ENCODE measurements at regions not wholly inside any gene's neighbourhood (a gene's known extent, or its start where the extent isn't known, plus 50 kb on each side); places are given as distances from the start of the nearest gene placed in this dataset.

- H3K27ac ChIP-seq, result no peak overlapping the region
- TF ChIP-seq ZFX (IDR thresholded peaks at IDR 0.05; ENCODE audit: borderline replicate concordance), result no peak
- no peak for TF ChIP-seq CTCF (IDR thresholded peaks at IDR 0.05)
These were observed 405.8 kb downstream of the DUSP10 start for GRCh38 chr1:221336126-221336525.

GRCh38 chr1:221337106-221337505 lies 404.8 kb downstream of the DUSP10 start:
- TF ChIP-seq ZFX (IDR thresholded peaks at IDR 0.05; ENCODE audit: borderline replicate concordance) (no peak), CTCF (IDR thresholded peaks at IDR 0.05) (no peak)
- H3K27ac ChIP-seq, result no peak overlapping the region

- H3K27ac ChIP-seq, result no peak overlapping the region
- TF ChIP-seq CTCF (IDR thresholded peaks at IDR 0.05), result no peak
- TF ChIP-seq ZFX (IDR thresholded peaks at IDR 0.05; ENCODE audit: borderline replicate concordance), result no peak
These were observed 398.8 kb downstream of the DUSP10 start for GRCh38 chr1:221343136-221343535.

GRCh38 chr1:221343607-221344006 lies 398.3 kb downstream of the DUSP10 start:
- no peak overlapping the region for H3K27ac ChIP-seq
- no peak for TF ChIP-seq ZFX (IDR thresholded peaks at IDR 0.05; ENCODE audit: borderline replicate concordance)
- TF ChIP-seq CTCF (IDR thresholded peaks at IDR 0.05), result no peak

GRCh38 chr1:221344693-221345092 lies 397.2 kb downstream of the DUSP10 start:
- H3K27ac ChIP-seq, result no peak overlapping the region
- TF ChIP-seq CTCF (IDR thresholded peaks at IDR 0.05), result no peak
- no peak for TF ChIP-seq ZFX (IDR thresholded peaks at IDR 0.05; ENCODE audit: borderline replicate concordance)

GRCh38 chr1:221347706-221348105 lies 394.2 kb downstream of the DUSP10 start:
- TF ChIP-seq CTCF (IDR thresholded peaks at IDR 0.05), result no peak
- no peak overlapping the region for H3K27ac ChIP-seq

GRCh38 chr1:221350091-221350490 lies 391.8 kb downstream of the DUSP10 start:
- TF ChIP-seq CTCF (IDR thresholded peaks at IDR 0.05), result no peak
- no peak for TF ChIP-seq ZFX (IDR thresholded peaks at IDR 0.05; ENCODE audit: borderline replicate concordance)
- no peak overlapping the region for H3K27ac ChIP-seq
